ENCODE measurements at regions not wholly inside any gene's neighbourhood (a gene's known extent, or its start where the extent isn't known, plus 50 kb on each side); places are given as distances from the start of the nearest gene placed in this dataset.
"Not testable (repeated sequence)": the region's sequence is repeated elsewhere in the genome, so short reads cannot be mapped to it uniquely, and the experiment has no call there.

DNA sequence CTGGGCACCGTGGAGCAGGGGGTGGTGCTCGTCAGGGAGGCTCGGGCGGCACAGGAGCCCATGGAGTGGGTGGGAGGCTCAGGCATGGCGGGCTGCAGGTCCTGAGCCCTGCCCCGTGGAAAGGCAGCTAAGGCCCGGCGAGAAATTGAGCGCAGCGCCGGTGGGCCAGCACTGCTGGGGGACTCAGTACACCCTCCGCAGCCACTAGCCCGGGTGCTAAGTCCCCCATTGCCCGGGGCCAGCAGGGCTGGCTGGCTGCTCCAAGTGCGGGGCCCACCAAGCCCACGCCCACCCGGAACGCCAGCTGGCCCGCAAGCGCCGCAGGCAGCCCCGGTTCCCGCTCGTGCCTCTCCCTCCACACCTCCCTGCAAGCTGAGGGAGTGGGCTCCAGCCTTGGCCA, 216.3 kb downstream of the RAP2B start:
- TF ChIP-seq CTCF (IDR thresholded peaks at IDR 0.05); EZH2 (IDR thresholded peaks at IDR 0.05; ENCODE audit: borderline replicate concordance, insufficient read depth, low read depth, low read length, poor library complexity, severe bottlenecking): not testable (repeated sequence)
